GM12878 (cell line): ENCODE measurements at regions not wholly inside any gene's neighbourhood (a gene's known extent, or its start where the extent isn't known, plus 50 kb on each side); places are given as distances from the start of the nearest gene placed in this dataset.

Experiments used
- ATAC-seq: fragments of 200-7000 bp; cut with Tn5 transposase; 3 replicates; pipeline ENCODE4 v1.9.1; 2020; ENCODE audit warnings: mild to moderate bottlenecking, moderate library complexity
- BruUV-seq: library from RNA; stranded (reverse); fragments of 400-500 nt; replicated peaks from 2 replicates; lab custom pipeline; 2021; lab: Mats Ljungman, UMichigan
- CTCF ChIA-PET: fragments of 300-600 bp; sonication (Branson Sonifier 250); formaldehyde crosslinking; extraction: SDS; loops from one replicate; lab custom pipeline; 2021; ENCODE audit warnings: inconsistent platforms; lab: Yijun Ruan, JAX
- POLR2A ChIA-PET: fragments of 350-600 bp; formaldehyde crosslinking; extraction: SDS; loops from one replicate; lab custom pipeline; 2021; ENCODE audit warnings: inconsistent platforms; lab: Charles Lee
- RAD21 ChIA-PET: fragments of 300-600 bp; sonication (Branson Sonifier 250); formaldehyde crosslinking; loops from one replicate; lab custom pipeline; 2023; ENCODE audit warnings: antibody characterized with exemption; ENCODE audit not compliant: unreplicated experiment; lab: Charles Lee
- SMC1A ChIA-PET: fragments of 300-600 bp; sonication (Branson Sonifier 250); formaldehyde crosslinking; loops from one replicate; lab custom pipeline; 2023; ENCODE audit not compliant: unreplicated experiment, uncharacterized antibody; lab: Charles Lee
- DNase-seq: peaks from one replicate; pipeline ENCODE4 v3.0.0-alpha.2; 2011; ENCODE audit warnings: low read depth, low spot score
- FAIRE-seq: peaks from 3 replicates; lab custom pipeline; 2011; peaks lifted over from hg19 to GRCh38; lab: Jason Lieb, UNC
- H2AFZ ChIP-seq: 2 replicates; pipeline ENCODE4 v1.6.0; 2011; ENCODE audit warnings: low read depth, low read length, control low read depth; ENCODE audit not compliant: control insufficient read depth
- H3K27ac ChIP-seq: 2 replicates; pipeline ENCODE4 v1.5.1; 2011; ENCODE audit warnings: control low read depth; ENCODE audit not compliant: control insufficient read depth, insufficient read depth
- H3K27me3 ChIP-seq, 2 experiments: replicated peaks in 1 of 2; 2 replicates each; pipeline versions ENCODE4 v1.6.0 to v1.6.1; 2011; ENCODE audit warnings: low read length in 1 of 2; ENCODE audit not compliant: control insufficient read depth in 2 of 2, insufficient read depth in 2 of 2
- H3K36me3 ChIP-seq, 2 experiments: 2 replicates each; pipeline ENCODE4 v1.5.1; 2011; ENCODE audit warnings: low read length in 1 of 2; ENCODE audit not compliant: control insufficient read depth in 2 of 2, insufficient read depth in 2 of 2
- H3K4me1 ChIP-seq: 2 replicates; pipeline ENCODE4 v1.6.1; 2011; ENCODE audit warnings: mild to moderate bottlenecking, low read length, moderate library complexity, mixed read lengths; ENCODE audit not compliant: control insufficient read depth, insufficient read depth
- H3K4me2 ChIP-seq: 2 replicates; pipeline ENCODE4 v1.6.0; 2011; ENCODE audit warnings: control low read depth; ENCODE audit not compliant: control insufficient read depth, insufficient read depth
- H3K4me3 ChIP-seq: fragments of 200-600 bp; sonication (generic); 2 replicates; pipeline ENCODE4 v1.5.1; 2016
- H3K79me2 ChIP-seq: 2 replicates; pipeline ENCODE4 v1.6.0; 2011; ENCODE audit warnings: low read length; ENCODE audit not compliant: control insufficient read depth, insufficient read depth
- H3K9ac ChIP-seq: 2 replicates; pipeline ENCODE4 v1.8.0; 2011; ENCODE audit warnings: low read length, control low read depth, mixed read lengths; ENCODE audit not compliant: control insufficient read depth, insufficient read depth
- H3K9me3 ChIP-seq: replicated peaks from 3 replicates; pipeline ENCODE4 v1.5.1; 2011; ENCODE audit warnings: mild to moderate bottlenecking, low read length; ENCODE audit not compliant: control insufficient read depth, insufficient read depth
- H4K20me1 ChIP-seq: 2 replicates; pipeline ENCODE4 v1.6.0; 2011; ENCODE audit not compliant: control insufficient read depth, insufficient read depth
- JUNB ChIP-seq: IDR thresholded peaks from 2 replicates; pipeline ENCODE4 v1.6.1; 2016; ENCODE audit warnings: antibody characterized with exemption, mild to moderate bottlenecking
- KLF5 ChIP-seq: fragments of 450-650 bp; IDR thresholded peaks from 2 replicates; pipeline ENCODE4 v1.6.1; 2014; ENCODE audit warnings: mild to moderate bottlenecking; ENCODE audit not compliant: partially characterized antibody
- RUNX3 ChIP-seq: IDR thresholded peaks from 2 replicates; pipeline ENCODE4 v1.6.1; 2012; ENCODE audit warnings: low read length, inconsistent platforms
- WGBS: methylation state at CpG from one replicate; pipeline ENCODE4 v1.1.6; 2016; ENCODE audit warnings: low lambda C conversion rate; ENCODE audit not compliant: insufficient replicate concordance, insufficient coverage; ENCODE audit errors: missing lambda C conversion rate; 5-methylcytosine and 5-hydroxymethylcytosine counted together
- in situ Hi-C: fragments of 300-500 bp; cut with MboI; formaldehyde crosslinking; loops from 9 replicates; pipeline ENCODE4 v1.14.3; 2018; ENCODE audit warnings: mixed read lengths
- intact Hi-C: fragments of 100-400 bp; cut with micrococcal nuclease; formaldehyde crosslinking; loops from one replicate; pipeline ENCODE4 v1.14.2; 2022; ENCODE audit not compliant: unreplicated experiment
- TF ChIP-seq, protein P1 (sequence below): fragments of 450-650 bp; IDR thresholded peaks from 2 replicates; pipeline ENCODE4 v1.6.1; 2016; ENCODE audit warnings: mild to moderate bottlenecking, moderate library complexity, borderline replicate concordance

DNA sequence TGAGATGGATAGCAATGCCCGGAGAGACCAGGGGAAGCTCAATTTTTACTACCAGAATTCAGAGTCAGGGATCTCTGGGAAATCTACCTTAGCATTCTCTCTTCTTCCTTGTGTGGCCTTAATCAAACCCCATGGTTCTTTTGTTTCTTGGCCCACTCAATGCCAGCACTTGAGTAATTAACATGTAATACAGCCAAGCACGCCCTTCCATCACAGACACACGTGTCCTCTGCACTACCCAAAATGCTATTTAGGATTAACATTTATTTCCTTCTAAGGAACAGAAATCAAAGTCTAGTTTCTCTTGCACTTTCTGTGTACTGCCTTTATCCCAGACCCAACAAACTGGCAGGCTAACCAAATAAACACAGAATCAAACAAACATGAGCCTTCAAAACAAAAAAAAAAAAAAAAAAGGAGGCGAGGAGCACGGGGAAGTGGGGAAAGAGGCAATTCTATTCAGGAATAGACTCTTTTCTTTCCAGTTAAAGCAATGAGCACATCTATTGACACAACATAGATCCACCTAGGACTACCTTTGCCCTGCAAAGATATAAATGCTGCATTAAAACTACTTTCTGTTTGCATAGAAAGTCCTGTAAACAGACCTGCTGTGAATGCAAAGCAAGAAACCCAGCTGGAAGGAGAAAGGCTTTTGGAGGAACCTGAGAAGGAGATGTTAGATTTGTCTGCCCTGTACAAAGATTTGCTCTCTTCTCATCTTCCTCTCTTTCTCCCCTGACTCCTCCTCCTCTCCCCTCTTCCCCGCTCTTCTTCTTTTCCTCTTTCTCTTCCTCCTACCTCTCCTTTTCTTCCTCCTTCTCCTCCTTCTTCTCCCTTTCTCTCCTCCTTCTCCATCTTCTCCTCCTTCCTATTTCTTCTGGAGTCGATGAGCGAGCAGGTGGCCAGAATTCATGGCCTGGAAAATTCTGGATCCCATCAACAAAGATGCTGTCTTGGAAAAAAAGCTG is 294.4 kb downstream of the NPIPA8 start:
- H4K20me1 ChIP-seq = no peaks in the 10 kb centered on the region
- no peak overlapping the region for H3K9ac ChIP-seq
- no peak for DNase-seq
- no peak overlapping the region for H3K4me2 ChIP-seq
- BruUV-seq = no TSS peak
- no peak overlapping the region for H2AFZ ChIP-seq
- no peaks in the 10 kb centered on the region for H3K36me3 ChIP-seq
- no peak overlapping the region for H3K27ac ChIP-seq
- RAD21 ChIA-PET = no interaction called here
- SMC1A ChIA-PET = interaction anchor here (1.2 kb wide), 1 partner anchor 70 kb away, joined by 3 read pairs; no protein-coding TSS in a partner anchor
- H3K79me2 ChIP-seq = no peaks in the 10 kb centered on the region
- POLR2A ChIA-PET = no interaction called here
- H3K27me3 ChIP-seq = no peaks in the 10 kb centered on the region
- H3K4me3 ChIP-seq = no peak overlapping the region
- CTCF ChIA-PET = no interaction called here
- intact Hi-C loops = no loop called here
- WGBS = 5% methylated on average over 7 of the region's 8 CpGs
- TF ChIP-seq, protein P1, sequence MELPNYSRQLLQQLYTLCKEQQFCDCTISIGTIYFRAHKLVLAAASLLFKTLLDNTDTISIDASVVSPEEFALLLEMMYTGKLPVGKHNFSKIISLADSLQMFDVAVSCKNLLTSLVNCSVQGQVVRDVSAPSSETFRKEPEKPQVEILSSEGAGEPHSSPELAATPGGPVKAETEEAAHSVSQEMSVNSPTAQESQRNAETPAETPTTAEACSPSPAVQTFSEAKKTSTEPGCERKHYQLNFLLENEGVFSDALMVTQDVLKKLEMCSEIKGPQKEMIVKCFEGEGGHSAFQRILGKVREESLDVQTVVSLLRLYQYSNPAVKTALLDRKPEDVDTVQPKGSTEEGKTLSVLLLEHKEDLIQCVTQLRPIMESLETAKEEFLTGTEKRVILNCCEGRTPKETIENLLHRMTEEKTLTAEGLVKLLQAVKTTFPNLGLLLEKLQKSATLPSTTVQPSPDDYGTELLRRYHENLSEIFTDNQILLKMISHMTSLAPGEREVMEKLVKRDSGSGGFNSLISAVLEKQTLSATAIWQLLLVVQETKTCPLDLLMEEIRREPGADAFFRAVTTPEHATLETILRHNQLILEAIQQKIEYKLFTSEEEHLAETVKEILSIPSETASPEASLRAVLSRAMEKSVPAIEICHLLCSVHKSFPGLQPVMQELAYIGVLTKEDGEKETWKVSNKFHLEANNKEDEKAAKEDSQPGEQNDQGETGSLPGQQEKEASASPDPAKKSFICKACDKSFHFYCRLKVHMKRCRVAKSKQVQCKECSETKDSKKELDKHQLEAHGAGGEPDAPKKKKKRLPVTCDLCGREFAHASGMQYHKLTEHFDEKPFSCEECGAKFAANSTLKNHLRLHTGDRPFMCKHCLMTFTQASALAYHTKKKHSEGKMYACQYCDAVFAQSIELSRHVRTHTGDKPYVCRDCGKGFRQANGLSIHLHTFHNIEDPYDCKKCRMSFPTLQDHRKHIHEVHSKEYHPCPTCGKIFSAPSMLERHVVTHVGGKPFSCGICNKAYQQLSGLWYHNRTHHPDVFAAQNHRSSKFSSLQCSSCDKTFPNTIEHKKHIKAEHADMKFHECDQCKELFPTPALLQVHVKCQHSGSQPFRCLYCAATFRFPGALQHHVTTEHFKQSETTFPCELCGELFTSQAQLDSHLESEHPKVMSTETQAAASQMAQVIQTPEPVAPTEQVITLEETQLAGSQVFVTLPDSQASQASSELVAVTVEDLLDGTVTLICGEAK = no peak
- TF ChIP-seq KLF5 = no peak
- TF ChIP-seq RUNX3 = no peak
- no peak for TF ChIP-seq JUNB
- TF ChIP-seq, all 136 proteins: peak for 0
- in situ Hi-C loops = no loop called here
- ATAC-seq = no peak
- FAIRE-seq = no peak
- Histone ChIP-seq H3K4me1 (no peaks in the 10 kb centered on the region), H3K9me3 (no peaks in the 10 kb centered on the region)
